A673 (cell line): ENCODE measurements at regions not wholly inside any gene's neighbourhood (a gene's known extent, or its start where the extent isn't known, plus 50 kb on each side); places are given as distances from the start of the nearest gene placed in this dataset.

Source experiments
- EZH2 ChIP-seq: fragments of 200-600 bp; sonication (generic); IDR thresholded peaks from 2 replicates; pipeline ENCODE4 v1.6.1; 2017; ENCODE audit warnings: borderline replicate concordance, low read depth, mild to moderate bottlenecking, mixed read lengths, antibody characterized with exemption, low read length; ENCODE audit not compliant: poor library complexity, severe bottlenecking
- TF ChIP-seq, protein P1 (sequence below): fragments of 300-800, 200-600 bp; sonication (generic); conservative IDR thresholded peaks from 2 replicates; pipeline ENCODE4 v1.5.1; 2017; ENCODE audit warnings: low read depth, mild to moderate bottlenecking, antibody characterized with exemption, low read length, moderate library complexity, mixed read lengths

DNA sequence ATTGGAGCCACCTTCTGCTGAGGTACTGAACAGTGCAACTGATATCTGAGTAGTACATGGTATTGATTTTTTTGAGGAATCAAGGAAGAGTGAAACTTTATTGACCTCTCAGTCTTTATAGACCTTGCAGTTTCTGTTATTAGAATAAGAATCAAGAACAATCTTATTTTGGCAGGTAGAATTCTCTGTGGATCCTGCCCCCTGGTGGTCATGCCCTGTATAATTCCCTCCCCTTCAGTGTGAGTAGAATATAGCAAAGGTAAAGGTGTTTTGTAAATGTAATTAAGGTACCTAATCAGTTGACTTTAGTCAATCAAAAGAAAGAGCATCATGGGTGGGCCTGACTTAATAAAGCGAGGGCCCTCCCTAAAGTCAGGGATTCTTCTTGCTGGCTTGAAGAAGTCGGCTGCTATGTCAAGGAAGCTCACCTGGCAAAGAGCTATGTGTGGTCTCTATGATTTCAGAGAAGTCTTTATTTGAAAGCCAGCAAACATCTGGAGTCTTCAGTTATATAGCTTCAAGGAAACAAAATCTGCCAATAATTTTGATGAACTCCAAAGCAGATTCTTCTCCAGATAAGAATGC, 142.8 kb downstream of the LSM5 start:
- TF ChIP-seq, protein P1, sequence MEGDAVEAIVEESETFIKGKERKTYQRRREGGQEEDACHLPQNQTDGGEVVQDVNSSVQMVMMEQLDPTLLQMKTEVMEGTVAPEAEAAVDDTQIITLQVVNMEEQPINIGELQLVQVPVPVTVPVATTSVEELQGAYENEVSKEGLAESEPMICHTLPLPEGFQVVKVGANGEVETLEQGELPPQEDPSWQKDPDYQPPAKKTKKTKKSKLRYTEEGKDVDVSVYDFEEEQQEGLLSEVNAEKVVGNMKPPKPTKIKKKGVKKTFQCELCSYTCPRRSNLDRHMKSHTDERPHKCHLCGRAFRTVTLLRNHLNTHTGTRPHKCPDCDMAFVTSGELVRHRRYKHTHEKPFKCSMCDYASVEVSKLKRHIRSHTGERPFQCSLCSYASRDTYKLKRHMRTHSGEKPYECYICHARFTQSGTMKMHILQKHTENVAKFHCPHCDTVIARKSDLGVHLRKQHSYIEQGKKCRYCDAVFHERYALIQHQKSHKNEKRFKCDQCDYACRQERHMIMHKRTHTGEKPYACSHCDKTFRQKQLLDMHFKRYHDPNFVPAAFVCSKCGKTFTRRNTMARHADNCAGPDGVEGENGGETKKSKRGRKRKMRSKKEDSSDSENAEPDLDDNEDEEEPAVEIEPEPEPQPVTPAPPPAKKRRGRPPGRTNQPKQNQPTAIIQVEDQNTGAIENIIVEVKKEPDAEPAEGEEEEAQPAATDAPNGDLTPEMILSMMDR, result peak; percentile 85
- no peak for TF ChIP-seq EZH2
